ENCODE measurements at regions not wholly inside any gene's neighbourhood (a gene's known extent, or its start where the extent isn't known, plus 50 kb on each side); places are given as distances from the start of the nearest gene placed in this dataset.

GRCh38 chr5:2335733-2336515 lies 415.6 kb downstream of the IRX2 start:
- no peak for DNase-seq

- DNase-seq, result no peak
Measured at GRCh38 chr5:2335125-2335732, 416.2 kb downstream of the IRX2 start.

GRCh38 chr5:2334719-2335118 lies 416.8 kb downstream of the IRX2 start:
- no peak for DNase-seq

- no peak for DNase-seq
Measured at GRCh38 chr5:2333291-2333690, 418.2 kb downstream of the IRX2 start.

GRCh38 chr5:2332521-2332920 lies 419.0 kb downstream of the IRX2 start:
- DNase-seq, result no peak

DNA sequence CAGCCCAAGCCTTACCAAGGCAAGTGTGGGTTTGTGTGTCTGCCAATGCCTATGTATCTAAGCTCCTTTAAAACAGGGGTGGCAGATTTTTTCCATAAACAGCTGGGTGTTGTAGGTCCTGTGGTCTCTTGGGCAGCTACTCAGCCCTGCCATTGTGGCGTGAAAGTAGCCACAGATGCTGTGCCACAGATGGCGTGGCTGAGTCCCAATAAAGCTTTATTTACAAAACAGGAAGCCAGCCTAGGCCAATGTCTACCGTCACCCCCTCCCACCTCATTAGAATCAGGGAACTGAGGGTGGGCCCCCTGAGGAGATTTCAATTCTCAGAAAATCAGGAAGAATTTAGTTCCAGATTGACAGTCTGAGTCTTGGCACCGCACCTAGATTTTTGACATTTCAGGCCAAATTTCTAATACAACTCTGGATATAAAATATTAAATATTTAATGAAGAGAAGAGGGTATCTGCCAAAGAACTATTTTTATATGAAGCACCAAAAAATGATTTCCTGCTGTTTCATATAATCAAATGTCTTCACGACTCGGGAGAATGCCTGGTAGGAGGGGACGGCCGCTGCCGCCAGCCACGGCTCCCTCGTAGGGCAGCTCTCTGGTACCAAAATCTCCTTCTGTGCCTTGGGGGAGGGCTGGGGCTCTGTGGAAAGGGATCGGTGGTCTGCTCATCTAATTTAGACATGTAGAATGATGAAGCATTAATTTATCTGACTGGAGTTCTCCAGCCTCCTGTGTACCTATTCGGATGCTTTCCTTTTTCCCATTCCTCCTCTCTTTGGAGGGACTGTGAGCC lies 420.9 kb downstream of the IRX2 start:
- no peak for DNase-seq

GRCh38 chr5:2329741-2330140 lies 421.7 kb downstream of the IRX2 start:
- no peak for DNase-seq

DNA sequence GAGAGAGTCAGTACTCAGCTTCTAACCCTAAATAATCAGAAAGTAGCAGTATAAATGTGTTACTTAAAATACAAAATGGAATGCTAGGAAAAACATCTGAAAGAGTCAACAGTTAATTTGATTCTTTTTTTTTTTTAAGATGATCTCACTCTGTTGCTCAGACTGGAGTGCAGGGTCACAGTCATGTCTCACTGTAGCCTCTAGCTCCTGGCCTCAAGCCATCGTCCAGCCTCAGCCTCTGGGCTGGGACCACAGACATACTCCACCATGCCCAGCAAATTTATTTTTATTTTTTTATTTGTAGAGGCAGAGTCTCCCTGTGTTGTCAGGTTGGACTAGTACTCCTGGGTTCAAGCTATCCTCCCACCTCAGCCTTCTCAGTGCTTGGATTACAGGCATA lies 424.9 kb downstream of the IRX2 start:
- no peak for DNase-seq

- DNase-seq, result no peak
Measured at GRCh38 chr5:2324788-2325187, 426.7 kb downstream of the IRX2 start.

GRCh38 chr5:2320611-2321010 lies 430.9 kb downstream of the IRX2 start:
- DNase-seq, result no peak

DNA sequence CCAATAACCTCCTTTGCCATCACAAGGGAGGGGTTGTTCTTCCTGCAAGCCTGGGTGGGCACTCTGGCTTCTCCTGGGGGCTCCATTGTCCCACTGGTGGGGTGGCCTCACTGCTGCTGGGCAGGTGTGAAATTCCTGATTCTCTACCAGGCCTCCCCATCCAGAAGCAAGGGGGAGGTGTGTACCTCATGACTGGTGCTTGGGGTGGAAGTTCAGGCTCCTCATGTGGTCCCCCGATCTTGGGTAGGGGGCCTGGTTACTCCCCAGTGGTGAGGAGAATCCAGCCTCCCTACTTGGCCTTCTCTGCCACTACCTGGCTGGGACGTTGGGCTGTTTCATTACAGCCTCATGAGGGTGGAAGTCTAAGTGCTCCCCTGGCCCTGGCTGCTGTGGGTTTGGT lies 433.9 kb downstream of the IRX2 start:
- no peak for DNase-seq

DNA sequence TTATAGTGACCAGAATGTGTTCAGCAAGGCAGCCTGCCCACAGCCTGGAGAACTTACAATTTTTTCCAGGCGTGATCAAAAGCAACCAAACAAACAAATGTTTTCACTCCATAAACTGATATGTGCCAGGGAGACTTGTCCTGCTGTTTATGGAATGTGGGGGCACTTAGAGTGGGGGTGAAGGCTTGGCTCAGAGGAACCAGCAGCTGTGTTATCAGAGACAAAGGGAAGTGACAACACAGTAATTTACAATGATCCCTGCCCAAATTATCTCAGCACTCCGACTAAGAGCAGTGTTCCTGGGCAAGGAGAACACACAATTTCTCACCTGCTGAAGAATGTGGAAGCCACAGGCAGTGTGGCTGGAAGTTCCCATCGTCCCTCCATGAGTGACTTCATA lies 429.1 kb upstream of the IRX4 start:
- DNase-seq, result no peak

GRCh38 chr5:2310946-2311345 lies 428.2 kb upstream of the IRX4 start:
- no peak for DNase-seq

DNA sequence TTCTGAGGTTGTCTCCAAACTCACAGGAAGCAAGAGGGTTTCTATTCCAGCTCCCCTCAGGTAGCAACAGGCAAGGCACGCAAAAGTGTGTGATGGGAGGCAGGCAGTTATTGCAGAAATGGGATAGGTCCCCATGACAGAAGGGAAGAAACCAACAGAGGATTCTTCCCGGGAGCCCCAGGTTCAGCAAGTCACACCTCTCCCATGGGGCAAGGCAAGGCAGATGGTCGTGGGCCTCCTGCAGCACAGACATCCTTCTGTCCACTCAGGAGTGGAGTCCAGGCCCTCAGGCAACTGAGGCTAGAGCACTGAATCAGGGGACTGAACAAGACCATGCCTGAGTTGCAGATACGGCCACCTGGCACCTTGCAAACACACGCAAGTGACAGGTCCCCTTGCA lies 424.9 kb upstream of the IRX4 start:
- no peak for DNase-seq

- DNase-seq, result no peak
Measured at GRCh38 chr5:2306711-2307110, 424.0 kb upstream of the IRX4 start.

- no peak for DNase-seq
Measured at GRCh38 chr5:2303431-2304100, 420.8 kb upstream of the IRX4 start.

DNA sequence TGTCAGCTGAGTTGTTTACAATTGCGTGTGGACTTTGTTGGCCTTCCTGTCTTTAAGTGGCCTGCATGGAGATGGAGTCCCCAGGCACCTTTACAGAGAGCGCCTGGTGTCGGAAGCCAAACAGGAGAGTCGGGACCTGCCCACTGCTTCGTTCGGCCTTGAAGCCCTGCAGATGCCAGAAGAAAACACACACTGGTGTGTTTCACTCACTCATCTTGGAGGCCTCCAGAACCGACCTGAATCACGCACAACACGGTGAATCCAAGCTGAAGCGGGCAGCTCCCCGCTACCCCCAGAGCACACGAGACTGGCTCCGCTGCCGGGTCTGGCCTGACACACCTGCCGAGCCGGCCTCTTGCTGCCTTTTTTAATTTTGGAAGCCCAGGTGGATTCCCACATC lies 419.4 kb upstream of the IRX4 start:
- DNase-seq, result no peak

- no peak for DNase-seq
Measured at GRCh38 chr5:2300861-2301574, 418.3 kb upstream of the IRX4 start.

DNA sequence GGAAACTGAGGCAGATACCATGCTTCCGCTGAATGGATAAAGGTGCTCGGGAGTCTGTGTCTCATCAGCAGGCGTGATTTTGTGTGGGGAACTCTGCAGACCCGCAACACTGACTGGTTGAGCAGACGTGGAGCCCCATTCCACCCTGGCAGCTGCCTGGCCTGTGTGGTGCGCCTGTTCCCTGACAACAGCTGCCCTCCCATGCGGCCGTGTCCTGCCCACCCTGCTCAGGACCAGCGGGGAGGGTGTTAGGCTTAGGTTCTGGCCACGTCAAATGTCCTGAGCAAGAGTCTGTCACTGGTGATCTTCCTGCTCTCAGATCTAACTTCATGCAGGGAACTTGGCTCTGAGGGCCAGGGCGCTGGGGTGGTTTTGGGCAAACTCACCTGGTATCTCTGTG lies 417.7 kb upstream of the IRX4 start:
- DNase-seq, result no peak

DNA sequence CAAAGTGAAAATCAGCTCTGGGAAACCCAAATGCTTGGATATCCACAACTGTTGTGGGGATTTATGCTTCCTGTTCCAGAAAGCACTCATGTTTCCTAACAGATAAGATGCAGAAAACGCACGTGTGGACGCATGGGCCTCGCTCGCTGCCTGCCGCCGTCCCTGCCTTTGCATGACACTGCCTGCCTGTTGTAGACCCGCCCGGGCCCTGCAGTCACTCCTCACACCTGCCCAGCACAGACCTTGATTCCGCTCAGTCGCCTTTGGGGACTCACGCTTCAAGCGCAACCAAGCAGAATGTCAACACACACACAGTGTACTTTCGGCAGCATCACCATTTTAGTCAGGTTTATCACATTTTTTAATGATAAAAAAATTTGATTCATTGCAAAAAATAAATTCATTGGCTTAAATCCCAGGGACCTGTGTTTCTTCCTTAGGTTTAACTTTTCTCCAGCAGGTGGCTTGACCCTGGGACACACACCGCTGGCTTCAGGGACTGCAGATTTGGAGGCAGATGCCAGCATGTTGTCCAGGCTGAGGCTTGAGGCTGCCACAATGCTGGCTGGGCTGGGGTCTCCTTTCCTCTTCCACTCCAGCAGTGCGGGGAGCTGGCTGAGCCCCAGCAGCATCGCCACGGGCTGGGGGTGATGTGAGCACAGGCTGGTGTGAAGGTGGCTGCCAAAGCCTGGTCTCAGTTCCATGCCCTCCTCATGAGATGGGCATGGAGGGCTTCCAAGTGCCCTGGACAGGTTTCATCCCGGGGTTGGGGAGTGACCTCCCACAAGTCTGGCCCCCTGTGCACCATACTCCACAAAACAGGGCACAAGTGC lies 416.9 kb upstream of the IRX4 start:
- DNase-seq, result no peak

- peak; percentile 20 for DNase-seq
Measured at GRCh38 chr5:2298781-2299180, 416.1 kb upstream of the IRX4 start.

All from muscle of arm (tissue), 1 donor.